ENCODE measurements at regions not wholly inside any gene's neighbourhood (a gene's known extent, or its start where the extent isn't known, plus 50 kb on each side); places are given as distances from the start of the nearest gene placed in this dataset.
"Not testable (repeated sequence)": the region's sequence is repeated elsewhere in the genome, so short reads cannot be mapped to it uniquely, and the experiment has no call there.

- no peak overlapping the region for H3K27ac Mint-ChIP-seq (ENCODE audit: unreplicated experiment)
- no peak overlapping the region for H3K4me3 Mint-ChIP-seq
- H3K4me1 Mint-ChIP-seq = no peaks in the 10 kb centered on the region
- peaks cover 7% of the 10 kb centered on the region for H3K9me3 Mint-ChIP-seq
- H3K27me3 Mint-ChIP-seq (ENCODE audit: low read depth) = no peaks in the 10 kb centered on the region
- TF ChIP-seq, protein P1, sequence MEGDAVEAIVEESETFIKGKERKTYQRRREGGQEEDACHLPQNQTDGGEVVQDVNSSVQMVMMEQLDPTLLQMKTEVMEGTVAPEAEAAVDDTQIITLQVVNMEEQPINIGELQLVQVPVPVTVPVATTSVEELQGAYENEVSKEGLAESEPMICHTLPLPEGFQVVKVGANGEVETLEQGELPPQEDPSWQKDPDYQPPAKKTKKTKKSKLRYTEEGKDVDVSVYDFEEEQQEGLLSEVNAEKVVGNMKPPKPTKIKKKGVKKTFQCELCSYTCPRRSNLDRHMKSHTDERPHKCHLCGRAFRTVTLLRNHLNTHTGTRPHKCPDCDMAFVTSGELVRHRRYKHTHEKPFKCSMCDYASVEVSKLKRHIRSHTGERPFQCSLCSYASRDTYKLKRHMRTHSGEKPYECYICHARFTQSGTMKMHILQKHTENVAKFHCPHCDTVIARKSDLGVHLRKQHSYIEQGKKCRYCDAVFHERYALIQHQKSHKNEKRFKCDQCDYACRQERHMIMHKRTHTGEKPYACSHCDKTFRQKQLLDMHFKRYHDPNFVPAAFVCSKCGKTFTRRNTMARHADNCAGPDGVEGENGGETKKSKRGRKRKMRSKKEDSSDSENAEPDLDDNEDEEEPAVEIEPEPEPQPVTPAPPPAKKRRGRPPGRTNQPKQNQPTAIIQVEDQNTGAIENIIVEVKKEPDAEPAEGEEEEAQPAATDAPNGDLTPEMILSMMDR (conservative IDR thresholded peaks at IDR 0.05) = no peak
- H3K36me3 Mint-ChIP-seq (ENCODE audit: low read depth) = no peaks in the 10 kb centered on the region
- DNase-seq (ENCODE audit: low read depth, low spot score) = no peak
Observed at GRCh38 chr7:13724191-13724976, 265.1 kb downstream of the ETV1 start.

DNA sequence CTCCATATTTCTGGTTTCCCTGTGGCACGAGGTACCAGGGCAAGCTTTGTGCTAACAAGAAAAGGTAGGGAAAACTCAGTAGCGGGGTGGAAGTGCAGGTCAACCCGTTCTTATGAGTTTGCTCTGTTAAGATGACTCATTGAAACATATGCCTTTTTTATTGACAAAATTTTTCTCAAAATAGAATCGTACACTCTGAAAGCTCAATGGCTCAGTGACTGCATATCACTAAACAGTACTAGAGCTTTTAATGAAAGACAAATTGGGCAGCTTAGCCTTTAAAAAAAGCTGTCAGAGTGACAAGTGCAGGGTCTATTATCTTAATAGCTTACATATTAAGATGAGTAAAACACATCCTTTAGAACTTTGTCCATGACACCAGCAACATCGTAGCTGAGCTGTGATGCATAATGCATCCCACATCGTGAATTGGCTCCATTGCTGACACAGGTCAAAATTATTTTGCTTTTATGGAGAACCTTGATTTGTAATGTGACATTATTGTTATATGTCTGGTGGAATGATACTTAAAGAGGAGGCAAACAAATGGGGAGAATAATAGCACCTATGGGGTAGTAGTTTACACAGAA is 264.4 kb downstream of the ETV1 start:
- Mint-ChIP-seq H3K4me1 (no peaks in the 10 kb centered on the region), H3K4me3 (no peak overlapping the region), H3K27ac (ENCODE audit: unreplicated experiment) (no peak overlapping the region), H3K36me3 (ENCODE audit: low read depth) (no peaks in the 10 kb centered on the region), H3K9me3 (peaks cover 7% of the 10 kb centered on the region), H3K27me3 (ENCODE audit: low read depth) (no peaks in the 10 kb centered on the region)
- TF ChIP-seq, protein P1 (conservative IDR thresholded peaks at IDR 0.05) = no peak
- DNase-seq (ENCODE audit: low read depth, low spot score) = no peak

GRCh38 chr7:13725591-13725990 is 263.9 kb downstream of the ETV1 start:
- TF ChIP-seq, protein P1 (conservative IDR thresholded peaks at IDR 0.05) = peak; percentile 44
- H3K4me1 Mint-ChIP-seq = no peaks in the 10 kb centered on the region
- no peaks in the 10 kb centered on the region for H3K27me3 Mint-ChIP-seq (ENCODE audit: low read depth)
- no peaks in the 10 kb centered on the region for H3K36me3 Mint-ChIP-seq (ENCODE audit: low read depth)
- no peak overlapping the region for H3K27ac Mint-ChIP-seq (ENCODE audit: unreplicated experiment)
- H3K4me3 Mint-ChIP-seq = no peak overlapping the region
- peaks cover 7% of the 10 kb centered on the region for H3K9me3 Mint-ChIP-seq
- DNase-seq (ENCODE audit: low read depth, low spot score) = no peak

GRCh38 chr7:13727279-13727678 is 262.2 kb downstream of the ETV1 start:
- Mint-ChIP-seq H3K4me3 (no peak overlapping the region), H3K9me3 (peaks cover 7% of the 10 kb centered on the region), H3K27ac (ENCODE audit: unreplicated experiment) (peak overlapping the region; percentile 78), H3K27me3 (ENCODE audit: low read depth) (no peaks in the 10 kb centered on the region), H3K36me3 (ENCODE audit: low read depth) (no peaks in the 10 kb centered on the region), H3K4me1 (no peaks in the 10 kb centered on the region)
- TF ChIP-seq, protein P1 (conservative IDR thresholded peaks at IDR 0.05) = no peak
- DNase-seq (ENCODE audit: low read depth, low spot score) = no peak

DNA sequence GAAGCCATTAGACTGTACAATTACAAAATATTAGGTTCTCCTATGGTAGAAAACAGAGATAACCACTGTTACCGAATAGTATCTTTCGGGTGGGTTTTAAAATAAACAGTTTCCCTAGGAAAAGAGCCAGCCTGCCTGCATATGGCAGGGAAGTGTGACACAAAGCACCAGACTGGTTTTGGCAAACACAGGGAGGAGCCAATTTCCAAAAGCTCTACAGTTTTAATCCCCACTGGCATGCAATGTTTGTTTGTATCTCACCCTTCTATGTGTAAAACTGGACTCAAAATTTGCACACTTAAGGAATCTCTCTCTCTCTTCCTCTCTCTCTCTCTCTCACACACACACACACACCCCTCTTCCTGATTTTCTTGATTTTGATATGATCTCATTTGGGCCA is 261.7 kb downstream of the ETV1 start:
- Mint-ChIP-seq H3K36me3 (ENCODE audit: low read depth) (no peaks in the 10 kb centered on the region), H3K4me1 (no peaks in the 10 kb centered on the region), H3K4me3 (no peak overlapping the region), H3K27me3 (ENCODE audit: low read depth) (no peaks in the 10 kb centered on the region), H3K27ac (ENCODE audit: unreplicated experiment) (no peak overlapping the region), H3K9me3 (peaks cover 7% of the 10 kb centered on the region)
- no peak for DNase-seq (ENCODE audit: low read depth, low spot score)
- TF ChIP-seq, protein P1 (conservative IDR thresholded peaks at IDR 0.05) = no peak

DNA sequence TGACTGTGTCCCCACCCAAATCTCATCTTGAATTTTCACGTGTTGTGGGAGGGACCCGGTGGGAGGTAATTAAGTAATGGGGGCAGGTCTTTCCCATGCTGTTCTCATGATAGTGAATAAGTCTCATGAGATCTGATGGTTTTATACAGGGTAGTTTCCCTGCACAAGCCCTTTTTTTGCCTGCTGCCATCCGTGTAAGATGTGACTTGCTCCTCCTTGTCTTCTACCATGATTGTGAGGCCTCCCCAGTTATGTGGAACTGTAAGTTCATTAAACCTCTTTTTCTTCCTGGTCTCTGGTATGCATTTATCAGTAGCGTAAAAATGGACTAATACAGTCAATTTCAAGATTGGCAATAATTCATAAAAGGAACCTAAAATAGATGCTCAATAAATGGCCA is 261.0 kb downstream of the ETV1 start:
- H3K4me3 Mint-ChIP-seq; H3K9me3 Mint-ChIP-seq; H3K27ac Mint-ChIP-seq (ENCODE audit: unreplicated experiment); H3K27me3 Mint-ChIP-seq (ENCODE audit: low read depth); H3K4me1 Mint-ChIP-seq; DNase-seq (ENCODE audit: low read depth, low spot score); H3K36me3 Mint-ChIP-seq (ENCODE audit: low read depth): not testable (repeated sequence)
